ENCODE measurements at regions not wholly inside any gene's neighbourhood (a gene's known extent, or its start where the extent isn't known, plus 50 kb on each side); places are given as distances from the start of the nearest gene placed in this dataset.

- peaks cover 0 to 6% (median 3%) of the 10 kb centered on the region in 3 experiments; a peak in 4 of 7 replicates for H3K36me3 Mint-ChIP-seq (ENCODE audit: insufficient read depth in 1 of 3, low read depth in 3 of 3)
- Histone ChIP-seq H3K9me3 (ENCODE audit: control insufficient read depth, low read depth, low read length) (no peaks in the 10 kb centered on the region), H3K27me3 (ENCODE audit: insufficient read depth, low read length) (no peaks in the 10 kb centered on the region), H2BK12ac (ENCODE audit: insufficient read length, low read depth, low read length) (no peak overlapping the region), H2AFZ (ENCODE audit: low read length) (no peak overlapping the region), H3T11ph (ENCODE audit: low read length) (no peak overlapping the region), H4K5ac (ENCODE audit: insufficient read length, low read depth, low read length) (no peak overlapping the region), H3K4ac (ENCODE audit: low read depth, low read length) (no peak overlapping the region), H3K27ac (ENCODE audit: insufficient read length, low read depth, low read length) (no peak overlapping the region), H3K79me1 (ENCODE audit: insufficient read depth, low read depth, low read length, poor library complexity, severe bottlenecking) (no peaks in the 10 kb centered on the region), H3K18ac (ENCODE audit: insufficient read length, low read depth, low read length) (no peak overlapping the region), H2BK5ac (ENCODE audit: insufficient read length, low read length) (no peak overlapping the region), H2BK120ac (ENCODE audit: low read depth, low read length, poor library complexity, severe bottlenecking) (no peak overlapping the region), H3K23me2 (ENCODE audit: insufficient read length, low read depth, low read length, poor library complexity, severe bottlenecking) (no peaks in the 10 kb centered on the region), H3K79me2 (ENCODE audit: insufficient read depth, low read length) (no peaks in the 10 kb centered on the region; the same call in 1 of the 2 replicates), H4K8ac (replicated peaks; ENCODE audit: insufficient read length, low read depth, low read length) (no peak overlapping the region), H4K91ac (ENCODE audit: insufficient read length, low read depth, low read length) (no peak overlapping the region), H2BK20ac (ENCODE audit: low read depth, low read length, poor library complexity, severe bottlenecking) (no peak overlapping the region), H2AK5ac (ENCODE audit: insufficient read length, low read length) (no peak overlapping the region), H3K23ac (ENCODE audit: insufficient read length, low read depth, low read length) (no peak overlapping the region), H4K20me1 (ENCODE audit: control insufficient read depth, insufficient read depth, insufficient read length) (no peaks in the 10 kb centered on the region), H2BK15ac (ENCODE audit: low read depth, low read length) (no peak overlapping the region), H3K56ac (ENCODE audit: insufficient read length, low read depth, low read length) (no peak overlapping the region), H3K14ac (ENCODE audit: insufficient read depth, low read length) (no peak overlapping the region), H3K4me1 (ENCODE audit: insufficient read depth, low read length) (peaks cover 6% of the 10 kb centered on the region), H3K4me2 (ENCODE audit: insufficient read depth, insufficient read length, low read length) (no peak overlapping the region), H3K9ac (ENCODE audit: extremely low read depth, insufficient read length, low read length) (no peak overlapping the region)
- H3K4me3 Mint-ChIP-seq: no peak overlapping the region
- TF ChIP-seq CTCF (conservative IDR thresholded peaks at IDR 0.05): no peak
- H3K9me3 Mint-ChIP-seq: no peaks in the 10 kb centered on the region
- H3K27me3 Mint-ChIP-seq (ENCODE audit: low read depth): no peaks in the 10 kb centered on the region
- DNase-seq: no peak
- WGBS (ENCODE audit: extremely low coverage, insufficient read length, low lambda C conversion rate): no CpG with 5 or more reads among the region's 3 CpGs
- peaks cover 36 to 41% of the 10 kb centered on the region in 2 experiments for H3K4me1 Mint-ChIP-seq
- H3K27ac Mint-ChIP-seq: no peak overlapping the region
These were observed 194.4 kb upstream of the ANK2 start for GRCh38 chr4:112855058-112855457.

Measured in H9 (cell line).